GM12878 (cell line): ENCODE measurements at regions not wholly inside any gene's neighbourhood (a gene's known extent, or its start where the extent isn't known, plus 50 kb on each side); places are given as distances from the start of the nearest gene placed in this dataset.

Source experiments
- BMI1 ChIP-seq: fragments of 450-650 bp; IDR thresholded peaks from 2 replicates; pipeline ENCODE4 v1.6.1; 2016; ENCODE audit warnings: mild to moderate bottlenecking, moderate library complexity, borderline replicate concordance
- CHD2 ChIP-seq: IDR thresholded peaks from 2 replicates; pipeline ENCODE4 v1.6.1; 2011; ENCODE audit warnings: low read depth, low read length, improper control_type of control experiment, borderline replicate concordance
- CREB1 ChIP-seq: IDR thresholded peaks from 2 replicates; pipeline ENCODE4 v1.6.1; 2012; ENCODE audit warnings: low read depth, mild to moderate bottlenecking, inconsistent platforms
- EZH2 ChIP-seq: IDR thresholded peaks from 2 replicates; pipeline ENCODE4 v1.6.1; 2012; ENCODE audit warnings: low read depth, mild to moderate bottlenecking, control low read depth, inconsistent platforms, low read length, borderline replicate concordance; ENCODE audit not compliant: control insufficient read depth
- POLR2A ChIP-seq: IDR thresholded peaks from 2 replicates; pipeline ENCODE4 v1.6.1; 2011; ENCODE audit warnings: low read depth, mild to moderate bottlenecking, low read length
- POLR2AphosphoS5 ChIP-seq: IDR thresholded peaks from 2 replicates; pipeline ENCODE4 v1.6.1; 2011; ENCODE audit warnings: mild to moderate bottlenecking, low read length, inconsistent platforms
- RAD21 ChIP-seq: IDR thresholded peaks from 2 replicates; pipeline ENCODE4 v1.6.1; 2011; ENCODE audit warnings: mild to moderate bottlenecking, low read depth, low read length, moderate library complexity; ENCODE audit not compliant: insufficient read depth
- RCOR1 ChIP-seq: conservative IDR thresholded peaks from 2 replicates; pipeline ENCODE4 v1.6.1; 2012; ENCODE audit warnings: low read depth, low read length, improper control_type of control experiment
- SMC3 ChIP-seq: IDR thresholded peaks from 2 replicates; pipeline ENCODE4 v1.6.1; 2011; ENCODE audit warnings: low read length, improper control_type of control experiment, borderline replicate concordance
- TBL1XR1 ChIP-seq: IDR thresholded peaks from 2 replicates; pipeline ENCODE4 v1.6.1; 2012; ENCODE audit warnings: low read depth, low read length, improper control_type of control experiment
- TCF12 ChIP-seq: IDR thresholded peaks from 2 replicates; pipeline ENCODE4 v1.6.1; 2011; ENCODE audit warnings: low read depth, mild to moderate bottlenecking, low read length
- TF ChIP-seq, protein P1 (sequence below), 3 experiments: IDR thresholded peaks in 2 of 3; conservative IDR thresholded peaks in 1 of 3; 2 replicates each; pipeline ENCODE4 v1.5.1; 2011; ENCODE audit warnings: low read depth in 3 of 3, low read length in 3 of 3, mild to moderate bottlenecking in 3 of 3, control low read depth in 2 of 3, moderate library complexity in 2 of 3, inconsistent platforms in 1 of 3, mixed read lengths in 1 of 3; ENCODE audit not compliant: control insufficient read depth in 2 of 3, insufficient read depth in 1 of 3; ENCODE audit errors: extremely low read depth in 1 of 3
- TF ChIP-seq, protein P2 (sequence below): IDR thresholded peaks from 2 replicates; pipeline ENCODE4 v1.6.1; 2012; ENCODE audit warnings: low read length, inconsistent platforms

DNA sequence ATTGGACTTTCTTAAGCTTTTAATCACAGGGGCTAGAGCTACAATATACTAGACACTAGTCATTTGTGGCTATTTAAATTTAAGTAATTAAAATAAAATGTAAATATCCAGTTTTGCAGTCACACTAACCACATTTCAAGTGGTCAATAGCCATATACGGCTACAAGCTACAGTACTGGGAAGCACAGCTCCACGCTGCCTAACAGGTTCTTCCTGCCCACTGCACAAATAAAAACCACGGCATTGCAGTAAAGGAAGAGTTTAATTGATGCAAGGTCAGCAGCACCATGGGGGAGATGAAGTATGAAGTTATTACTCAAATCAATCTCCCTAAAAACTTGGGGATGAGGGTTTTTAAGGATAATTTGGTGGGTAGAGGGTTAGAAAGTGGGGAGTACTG, 134.1 kb downstream of the LURAP1L start:
- TF ChIP-seq, protein P1, sequence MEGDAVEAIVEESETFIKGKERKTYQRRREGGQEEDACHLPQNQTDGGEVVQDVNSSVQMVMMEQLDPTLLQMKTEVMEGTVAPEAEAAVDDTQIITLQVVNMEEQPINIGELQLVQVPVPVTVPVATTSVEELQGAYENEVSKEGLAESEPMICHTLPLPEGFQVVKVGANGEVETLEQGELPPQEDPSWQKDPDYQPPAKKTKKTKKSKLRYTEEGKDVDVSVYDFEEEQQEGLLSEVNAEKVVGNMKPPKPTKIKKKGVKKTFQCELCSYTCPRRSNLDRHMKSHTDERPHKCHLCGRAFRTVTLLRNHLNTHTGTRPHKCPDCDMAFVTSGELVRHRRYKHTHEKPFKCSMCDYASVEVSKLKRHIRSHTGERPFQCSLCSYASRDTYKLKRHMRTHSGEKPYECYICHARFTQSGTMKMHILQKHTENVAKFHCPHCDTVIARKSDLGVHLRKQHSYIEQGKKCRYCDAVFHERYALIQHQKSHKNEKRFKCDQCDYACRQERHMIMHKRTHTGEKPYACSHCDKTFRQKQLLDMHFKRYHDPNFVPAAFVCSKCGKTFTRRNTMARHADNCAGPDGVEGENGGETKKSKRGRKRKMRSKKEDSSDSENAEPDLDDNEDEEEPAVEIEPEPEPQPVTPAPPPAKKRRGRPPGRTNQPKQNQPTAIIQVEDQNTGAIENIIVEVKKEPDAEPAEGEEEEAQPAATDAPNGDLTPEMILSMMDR (IDR thresholded peaks at IDR 0.05 in 2 of 3, conservative IDR thresholded peaks at IDR 0.05 in 1 of 3; ENCODE audit: control insufficient read depth in 2 of 3, extremely low read depth in 1 of 3, insufficient read depth in 1 of 3, low read depth in 3 of 3, low read length in 3 of 3) = no peak
- TF ChIP-seq, protein P2, sequence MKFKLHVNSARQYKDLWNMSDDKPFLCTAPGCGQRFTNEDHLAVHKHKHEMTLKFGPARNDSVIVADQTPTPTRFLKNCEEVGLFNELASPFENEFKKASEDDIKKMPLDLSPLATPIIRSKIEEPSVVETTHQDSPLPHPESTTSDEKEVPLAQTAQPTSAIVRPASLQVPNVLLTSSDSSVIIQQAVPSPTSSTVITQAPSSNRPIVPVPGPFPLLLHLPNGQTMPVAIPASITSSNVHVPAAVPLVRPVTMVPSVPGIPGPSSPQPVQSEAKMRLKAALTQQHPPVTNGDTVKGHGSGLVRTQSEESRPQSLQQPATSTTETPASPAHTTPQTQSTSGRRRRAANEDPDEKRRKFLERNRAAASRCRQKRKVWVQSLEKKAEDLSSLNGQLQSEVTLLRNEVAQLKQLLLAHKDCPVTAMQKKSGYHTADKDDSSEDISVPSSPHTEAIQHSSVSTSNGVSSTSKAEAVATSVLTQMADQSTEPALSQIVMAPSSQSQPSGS = no peak
- no peak for TF ChIP-seq EZH2
- TF ChIP-seq POLR2A = no peak
- TF ChIP-seq RCOR1 = no peak
- TF ChIP-seq RAD21 = no peak
- no peak for TF ChIP-seq TCF12
- no peak for TF ChIP-seq CREB1
- no peak for TF ChIP-seq CHD2
- TF ChIP-seq POLR2AphosphoS5 = no peak
- TF ChIP-seq BMI1 = no peak
- no peak for TF ChIP-seq TBL1XR1
- no peak for TF ChIP-seq SMC3
